ENCODE measurements at regions not wholly inside any gene's neighbourhood (a gene's known extent, or its start where the extent isn't known, plus 50 kb on each side); places are given as distances from the start of the nearest gene placed in this dataset.
"Not testable (repeated sequence)": the region's sequence is repeated elsewhere in the genome, so short reads cannot be mapped to it uniquely, and the experiment has no call there.

DNA sequence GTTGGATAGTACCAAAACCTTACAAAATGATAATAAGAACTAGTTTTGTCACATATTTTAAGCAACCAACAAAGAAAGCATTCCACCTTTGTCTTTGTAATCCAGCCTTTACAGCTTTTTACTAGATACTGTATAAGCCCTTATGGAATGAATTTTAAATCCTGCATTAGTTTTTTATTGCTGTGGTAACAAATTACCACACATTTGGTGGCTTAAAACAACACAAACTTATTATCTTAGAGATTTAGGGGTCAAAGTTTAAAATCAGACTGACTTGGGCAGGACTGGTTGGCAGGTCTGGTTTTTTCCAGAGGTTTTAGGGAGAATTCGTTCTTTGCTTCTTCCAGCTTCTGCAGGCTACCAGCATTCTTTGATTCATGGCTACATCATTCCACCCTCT, 108.5 kb upstream of the NLGN1 start:
- H3K9me3 ChIP-seq, result no peaks in the 10 kb centered on the region
- H3K27ac ChIP-seq, result no peak overlapping the region
- intact Hi-C loops (cut with DNase I), result no loop called here
- no peaks in the 10 kb centered on the region for H3K4me1 ChIP-seq
- H3K36me3 ChIP-seq, result no peaks in the 10 kb centered on the region
- DNase-seq, result no peak
- no peak for ATAC-seq
- no peaks in the 10 kb centered on the region for H3K27me3 ChIP-seq
- TF ChIP-seq, protein P1, sequence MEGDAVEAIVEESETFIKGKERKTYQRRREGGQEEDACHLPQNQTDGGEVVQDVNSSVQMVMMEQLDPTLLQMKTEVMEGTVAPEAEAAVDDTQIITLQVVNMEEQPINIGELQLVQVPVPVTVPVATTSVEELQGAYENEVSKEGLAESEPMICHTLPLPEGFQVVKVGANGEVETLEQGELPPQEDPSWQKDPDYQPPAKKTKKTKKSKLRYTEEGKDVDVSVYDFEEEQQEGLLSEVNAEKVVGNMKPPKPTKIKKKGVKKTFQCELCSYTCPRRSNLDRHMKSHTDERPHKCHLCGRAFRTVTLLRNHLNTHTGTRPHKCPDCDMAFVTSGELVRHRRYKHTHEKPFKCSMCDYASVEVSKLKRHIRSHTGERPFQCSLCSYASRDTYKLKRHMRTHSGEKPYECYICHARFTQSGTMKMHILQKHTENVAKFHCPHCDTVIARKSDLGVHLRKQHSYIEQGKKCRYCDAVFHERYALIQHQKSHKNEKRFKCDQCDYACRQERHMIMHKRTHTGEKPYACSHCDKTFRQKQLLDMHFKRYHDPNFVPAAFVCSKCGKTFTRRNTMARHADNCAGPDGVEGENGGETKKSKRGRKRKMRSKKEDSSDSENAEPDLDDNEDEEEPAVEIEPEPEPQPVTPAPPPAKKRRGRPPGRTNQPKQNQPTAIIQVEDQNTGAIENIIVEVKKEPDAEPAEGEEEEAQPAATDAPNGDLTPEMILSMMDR (IDR thresholded peaks at IDR 0.05), result no peak
- H3K4me3 ChIP-seq, result no peak overlapping the region

DNA sequence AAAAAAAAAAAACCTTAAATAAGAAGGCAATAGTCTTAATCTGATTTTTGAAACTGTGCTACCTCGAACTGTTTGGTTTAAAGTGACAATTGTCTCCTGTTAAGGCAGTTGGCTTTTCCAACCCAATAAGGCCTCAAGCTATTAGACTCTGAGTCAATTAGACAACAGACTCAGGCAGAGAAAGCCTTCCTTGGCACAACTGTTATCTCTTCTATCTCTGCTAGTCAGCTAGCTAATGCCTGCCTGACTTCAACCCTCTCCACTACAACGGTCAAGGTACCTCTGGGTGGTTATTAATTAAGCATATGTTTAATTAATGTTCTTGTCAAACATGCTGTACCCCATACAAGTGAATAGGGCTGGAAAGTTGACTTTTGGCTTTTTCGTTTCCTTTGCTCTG, 110.2 kb upstream of the NLGN1 start:
- DNase-seq (no peak), ATAC-seq (no peak)
- no peaks in the 10 kb centered on the region for H3K36me3 ChIP-seq
- H3K27ac ChIP-seq, result no peak overlapping the region
- TF ChIP-seq, protein P1 (IDR thresholded peaks at IDR 0.05), result no peak
- no peaks in the 10 kb centered on the region for H3K27me3 ChIP-seq
- H3K4me3 ChIP-seq, result no peak overlapping the region
- intact Hi-C loops (cut with DNase I), result no loop called here
- H3K9me3 ChIP-seq, result no peaks in the 10 kb centered on the region
- H3K4me1 ChIP-seq, result no peaks in the 10 kb centered on the region

DNA sequence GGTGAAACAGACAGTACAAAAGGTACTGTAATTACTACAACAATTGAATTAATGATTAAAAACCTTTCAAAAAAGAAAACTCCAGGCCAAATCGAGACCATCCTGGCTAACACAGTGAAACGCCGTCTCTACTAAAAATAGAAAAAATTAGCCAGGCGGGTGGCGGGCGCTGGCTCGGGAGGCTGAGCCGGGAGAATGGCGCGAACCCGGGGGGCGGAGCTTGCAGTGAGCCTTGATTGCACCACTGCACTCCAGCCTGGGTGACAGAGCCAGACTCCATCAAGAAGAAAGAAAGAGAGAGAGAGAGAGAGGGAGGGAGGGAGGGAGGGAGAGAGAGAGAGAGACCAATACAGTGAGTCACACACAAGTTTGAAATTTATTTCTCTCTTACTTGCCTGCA, 111.0 kb upstream of the NLGN1 start:
- H3K4me3 ChIP-seq; H3K36me3 ChIP-seq; H3K27me3 ChIP-seq; H3K9me3 ChIP-seq; ATAC-seq; H3K27ac ChIP-seq; intact Hi-C loops (cut with DNase I); DNase-seq; H3K4me1 ChIP-seq: not testable (repeated sequence)

DNA sequence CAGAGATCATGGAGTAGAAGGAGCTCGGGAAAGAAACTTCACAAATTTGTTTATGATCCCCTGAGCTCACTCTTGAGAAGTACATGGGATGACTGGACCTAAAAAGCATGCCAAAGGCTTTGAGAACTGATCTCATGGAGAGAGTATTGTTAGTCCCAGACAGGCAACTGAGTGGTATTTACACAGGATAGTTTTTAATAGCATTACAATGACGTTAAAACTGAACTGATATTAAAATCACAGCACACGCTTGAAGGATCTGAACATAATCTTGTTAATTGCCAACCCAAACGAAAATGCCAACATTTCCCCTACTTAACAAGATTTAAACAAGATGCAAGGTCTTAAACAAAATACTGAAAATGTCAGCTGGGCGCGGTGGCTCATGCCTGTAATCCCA, 113.2 kb upstream of the NLGN1 start:
- Histone ChIP-seq H3K9me3 (no peaks in the 10 kb centered on the region), H3K36me3 (no peaks in the 10 kb centered on the region), H3K27ac (no peak overlapping the region), H3K4me1 (no peaks in the 10 kb centered on the region), H3K27me3 (no peaks in the 10 kb centered on the region), H3K4me3 (no peak overlapping the region)
- intact Hi-C loops (cut with DNase I), result no loop called here
- ATAC-seq, result no peak
- TF ChIP-seq, protein P1 (IDR thresholded peaks at IDR 0.05), result no peak
- no peak for DNase-seq

DNA sequence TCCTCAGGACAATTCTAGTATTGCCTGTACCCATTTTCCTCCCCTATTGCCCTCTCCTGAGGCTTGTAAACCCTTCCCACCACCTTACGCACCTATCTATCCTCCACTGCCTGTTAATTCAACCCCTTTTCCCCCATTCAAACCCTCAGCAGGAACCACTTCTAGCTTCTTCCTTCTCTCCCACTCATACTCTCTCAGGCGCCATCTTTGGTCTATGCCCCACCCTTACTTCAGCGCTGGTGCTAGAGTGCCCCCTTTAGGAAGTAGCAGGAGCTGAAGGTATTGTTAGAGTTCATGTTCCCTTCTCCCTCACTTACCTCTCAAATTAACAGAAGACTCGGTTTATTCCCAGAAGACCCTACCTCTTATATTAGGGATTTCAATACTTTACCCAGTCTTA, 121.8 kb upstream of the NLGN1 start:
- H3K27me3 ChIP-seq, result no peaks in the 10 kb centered on the region
- H3K27ac ChIP-seq, result no peak overlapping the region
- H3K4me1 ChIP-seq, result no peaks in the 10 kb centered on the region
- DNase-seq (no peak), ATAC-seq (no peak)
- H3K36me3 ChIP-seq, result no peaks in the 10 kb centered on the region
- TF ChIP-seq, protein P1 (IDR thresholded peaks at IDR 0.05), result no peak
- no peak overlapping the region for H3K4me3 ChIP-seq
- no peaks in the 10 kb centered on the region for H3K9me3 ChIP-seq
- intact Hi-C loops (cut with DNase I), result no loop called here

DNA sequence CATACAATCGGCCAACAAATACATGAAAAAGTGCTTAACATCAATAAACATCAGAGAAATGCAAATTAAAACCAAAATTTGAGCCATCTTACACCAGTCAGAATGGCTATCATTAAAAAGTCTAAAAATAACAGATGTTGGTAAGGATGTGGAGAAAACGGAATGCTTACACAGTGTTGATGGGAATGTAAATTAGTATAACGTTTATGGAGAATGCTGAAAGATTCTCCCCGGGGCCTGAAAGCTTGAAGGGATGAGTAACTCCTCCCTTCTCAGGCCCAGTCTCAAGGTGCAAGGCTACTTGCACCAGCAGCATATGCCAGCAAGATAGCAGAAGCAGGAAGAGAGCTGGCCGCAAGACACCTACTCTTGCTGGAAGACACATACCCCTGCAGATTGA, 123.7 kb upstream of the NLGN1 start:
- TF ChIP-seq, protein P1 (IDR thresholded peaks at IDR 0.05), result no peak
- H3K4me1 ChIP-seq, result no peaks in the 10 kb centered on the region
- H3K27me3 ChIP-seq, result no peaks in the 10 kb centered on the region
- no peaks in the 10 kb centered on the region for H3K36me3 ChIP-seq
- no peak overlapping the region for H3K4me3 ChIP-seq
- H3K9me3 ChIP-seq, result no peaks in the 10 kb centered on the region
- ATAC-seq (no peak), DNase-seq (no peak)
- intact Hi-C loops (cut with DNase I), result no loop called here
- H3K27ac ChIP-seq, result no peak overlapping the region
